Ureter (tissue), 1 donor: ENCODE measurements at regions not wholly inside any gene's neighbourhood (a gene's known extent, or its start where the extent isn't known, plus 50 kb on each side); places are given as distances from the start of the nearest gene placed in this dataset.

ENCODE experiments used
- DNase-seq: peaks from one replicate; pipeline ENCODE4 v3.0.0-alpha.2; 2020; ENCODE audit warnings: low spot score
- donor health status: DM: yes; HTN: yes; CAD: no.

DNA sequence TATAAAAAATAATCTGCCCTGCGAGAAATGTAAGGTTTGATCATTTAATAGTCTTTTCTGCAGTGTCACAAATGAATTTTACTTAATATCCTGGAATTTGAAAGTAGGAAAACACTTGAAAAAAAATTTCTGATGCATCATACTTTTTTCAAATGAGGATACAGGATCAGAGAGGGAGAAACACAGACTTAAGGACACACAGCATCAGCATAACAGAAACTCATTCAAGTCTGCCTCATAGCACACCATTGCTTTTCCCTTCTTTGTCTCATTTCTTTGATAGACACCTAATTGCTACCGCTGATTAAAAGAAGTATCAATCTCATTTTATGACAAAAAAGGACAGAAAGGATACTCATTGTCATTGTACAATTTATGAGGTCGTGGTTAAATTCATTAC lies 319.0 kb downstream of the TMEM114 start:
- no peak for DNase-seq

DNA sequence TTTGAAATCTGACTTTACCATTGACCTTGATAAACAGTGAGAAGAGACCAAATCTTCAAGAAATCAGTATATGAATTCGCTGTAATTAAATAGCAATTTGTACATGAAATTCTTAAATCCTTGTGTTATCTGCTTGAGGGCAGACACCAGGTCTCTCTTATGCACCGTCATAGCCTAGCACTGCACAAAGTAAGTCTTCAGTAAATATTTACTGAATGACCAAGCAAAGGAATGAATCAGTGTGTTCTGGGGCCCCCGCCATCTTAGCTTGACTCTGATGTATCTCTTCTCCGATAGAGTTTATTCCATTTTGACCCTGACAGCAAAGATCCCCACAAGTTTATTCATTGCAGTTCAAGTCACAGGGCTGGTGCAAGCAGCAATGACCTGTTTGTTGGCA lies 328.0 kb downstream of the TMEM114 start:
- DNase-seq: no peak

DNA sequence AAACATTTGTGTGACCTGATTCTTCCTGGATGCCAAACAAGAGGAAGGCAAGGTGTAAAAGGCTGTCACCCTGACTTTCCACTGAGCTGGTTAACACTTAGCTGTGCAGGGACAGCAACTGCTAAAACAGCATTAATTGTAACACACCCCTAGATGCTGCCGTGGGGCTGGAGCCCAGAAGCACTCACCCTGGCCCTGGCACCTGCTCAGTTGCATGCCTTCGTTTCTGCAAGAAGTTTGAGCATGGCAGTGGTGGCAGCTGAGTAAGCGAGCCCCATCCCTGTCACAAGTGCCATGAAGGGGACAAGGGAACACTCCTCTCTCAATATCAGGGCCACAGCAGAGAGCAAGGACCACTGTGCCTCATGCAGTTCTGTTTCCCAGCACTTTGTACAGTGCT lies 330.2 kb downstream of the TMEM114 start:
- DNase-seq: no peak

DNA sequence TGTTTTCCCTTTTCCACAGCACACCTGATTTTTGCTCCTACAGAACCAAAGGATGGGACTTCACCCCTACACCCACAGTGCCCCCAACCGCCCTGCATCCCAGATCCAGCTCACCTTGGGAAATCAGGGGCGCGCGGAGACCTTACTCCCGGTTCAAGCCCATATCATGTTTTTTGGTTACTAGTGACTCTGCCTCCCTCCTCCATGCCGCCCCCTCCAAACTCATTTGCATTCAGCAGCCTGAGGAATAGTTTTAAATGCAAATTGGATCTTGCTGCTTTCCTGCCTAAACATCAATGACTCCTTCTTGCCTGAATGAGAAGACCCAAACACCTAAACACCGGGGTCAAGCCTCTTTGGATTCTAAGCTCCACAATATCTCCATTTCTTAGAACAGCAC lies 331.8 kb downstream of the TMEM114 start:
- no peak for DNase-seq

DNA sequence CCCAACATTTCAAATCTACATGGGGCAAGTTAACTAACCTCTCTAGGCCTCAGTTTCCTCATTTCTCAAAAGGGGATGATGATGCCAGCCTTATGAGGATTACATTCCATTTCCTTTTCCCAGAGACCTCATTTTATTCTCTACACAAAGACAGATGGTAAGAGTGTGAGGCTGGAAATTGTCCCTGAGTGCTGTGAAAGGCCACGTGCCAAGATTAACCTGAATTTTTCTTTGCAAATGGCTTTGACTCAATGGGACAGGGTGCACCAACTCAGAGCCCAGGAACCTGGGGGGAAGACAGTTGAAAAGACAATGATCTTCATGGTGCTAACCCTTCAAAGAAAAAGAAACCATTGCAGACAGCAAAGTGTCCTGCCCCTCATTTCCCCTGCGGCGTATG lies 332.8 kb downstream of the TMEM114 start:
- DNase-seq: no peak

DNA sequence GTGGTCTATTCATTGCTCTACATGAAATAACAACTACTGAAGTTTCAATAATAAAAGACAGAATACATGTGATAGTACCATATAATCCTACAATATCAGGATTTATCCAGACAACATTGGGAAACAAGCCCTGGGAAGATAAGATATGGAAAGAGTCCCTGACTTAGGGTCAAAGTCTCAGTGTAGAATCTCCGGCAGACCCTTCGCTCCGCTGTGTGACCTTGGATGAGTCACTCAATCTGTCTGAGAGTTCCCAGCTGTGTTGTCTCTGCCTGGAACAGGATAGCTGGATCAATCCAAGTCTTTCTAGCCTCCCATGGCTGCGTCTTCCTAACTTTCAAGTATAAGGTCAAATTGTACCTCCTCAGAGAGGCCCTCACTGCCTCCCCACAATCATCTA lies 335.9 kb downstream of the TMEM114 start:
- DNase-seq: no peak

DNA sequence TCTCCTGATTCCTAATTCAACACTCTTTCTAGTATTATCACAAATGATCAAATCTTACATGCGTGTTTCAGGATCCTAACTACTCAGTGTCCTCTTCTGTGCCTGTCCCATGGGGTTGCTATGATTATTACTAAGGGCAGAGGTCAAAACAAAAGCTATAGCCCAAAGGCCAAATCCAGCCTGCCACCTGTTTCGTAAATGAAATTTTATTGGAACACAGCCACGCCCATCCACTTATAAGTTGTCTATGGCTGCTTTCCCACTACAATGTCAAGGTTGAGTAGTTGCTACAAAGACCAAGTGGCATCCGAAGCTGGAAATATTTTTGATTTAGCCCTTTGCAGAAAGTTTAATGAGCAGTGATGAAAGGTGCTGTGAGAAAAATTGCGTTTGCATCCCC lies 336.6 kb downstream of the TMEM114 start:
- no peak for DNase-seq

DNA sequence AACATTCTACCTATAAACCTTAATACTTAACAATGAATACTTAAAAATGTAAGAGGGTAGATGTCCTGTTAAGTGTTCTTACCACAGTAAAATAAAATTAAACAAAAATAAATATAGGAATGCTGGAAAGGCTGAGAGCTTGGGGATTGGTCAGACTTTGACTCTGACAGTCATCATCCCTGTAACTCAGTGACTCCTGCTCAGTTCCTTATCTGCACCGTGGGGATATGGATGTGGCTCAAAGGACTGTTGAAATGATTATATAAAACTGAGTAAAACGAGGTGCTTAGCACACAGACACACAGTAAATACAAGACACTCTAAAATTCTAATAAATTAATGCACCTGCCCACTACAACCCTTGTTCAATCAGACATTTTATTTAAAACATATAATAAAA lies 338.6 kb downstream of the TMEM114 start:
- no peak for DNase-seq

DNA sequence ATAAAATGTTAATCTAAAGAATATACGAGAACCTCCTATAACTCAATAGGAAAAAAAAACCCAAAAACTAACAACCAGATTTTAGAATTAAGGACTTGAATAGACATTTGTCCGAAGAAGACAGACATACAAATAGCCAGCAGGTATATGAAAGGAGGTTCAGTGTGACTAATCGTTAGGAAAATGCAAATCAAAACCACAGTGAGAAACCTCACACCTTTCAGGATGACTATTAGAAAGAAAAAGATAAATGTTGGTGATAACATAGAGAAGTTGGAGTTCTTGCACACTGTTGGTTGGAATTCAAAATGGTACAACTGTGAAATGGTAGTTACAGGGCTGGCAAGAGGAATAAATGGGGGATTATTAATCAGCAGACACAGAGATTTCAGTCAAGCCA lies 339.0 kb downstream of the TMEM114 start:
- DNase-seq: no peak

DNA sequence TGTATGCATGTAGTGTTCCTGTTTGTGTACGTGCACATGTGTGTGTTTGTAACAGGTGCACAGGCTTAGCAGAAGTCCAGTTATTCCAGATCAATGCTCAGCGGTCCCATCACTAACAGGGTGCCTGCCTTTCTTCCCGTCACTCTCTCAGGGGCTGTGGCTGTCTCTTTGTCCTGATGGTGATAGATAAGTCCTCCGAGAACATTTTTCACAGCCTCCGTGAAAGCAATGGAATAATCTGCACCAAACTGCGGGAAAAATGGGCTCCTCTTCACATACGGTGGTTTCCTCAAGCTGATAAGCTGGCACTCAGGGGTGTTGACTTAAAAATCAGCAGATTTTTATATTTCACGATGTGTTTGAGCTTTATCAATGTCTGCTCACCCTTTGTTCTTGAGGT lies 342.3 kb downstream of the TMEM114 start:
- no peak for DNase-seq

DNA sequence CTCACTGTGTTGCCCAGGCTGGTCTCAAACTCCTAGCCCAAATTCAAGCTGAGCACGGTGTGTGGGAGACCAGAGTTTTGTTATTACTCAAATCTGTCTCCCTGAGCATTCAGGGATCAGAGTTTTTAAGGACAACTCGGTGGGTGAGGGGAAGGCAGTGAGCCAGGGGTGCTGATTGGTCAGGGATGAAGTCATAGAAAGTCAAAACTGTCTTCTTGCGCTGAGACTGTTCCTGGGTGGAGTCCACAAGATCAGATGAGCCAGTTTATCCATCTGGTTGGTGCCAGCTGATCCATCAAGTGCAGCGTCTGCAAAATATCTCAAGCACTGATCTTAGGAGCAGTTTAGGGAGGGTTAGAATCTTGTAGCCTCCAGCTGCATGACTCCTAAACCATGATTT lies 346.3 kb downstream of the TMEM114 start:
- DNase-seq: no peak

DNA sequence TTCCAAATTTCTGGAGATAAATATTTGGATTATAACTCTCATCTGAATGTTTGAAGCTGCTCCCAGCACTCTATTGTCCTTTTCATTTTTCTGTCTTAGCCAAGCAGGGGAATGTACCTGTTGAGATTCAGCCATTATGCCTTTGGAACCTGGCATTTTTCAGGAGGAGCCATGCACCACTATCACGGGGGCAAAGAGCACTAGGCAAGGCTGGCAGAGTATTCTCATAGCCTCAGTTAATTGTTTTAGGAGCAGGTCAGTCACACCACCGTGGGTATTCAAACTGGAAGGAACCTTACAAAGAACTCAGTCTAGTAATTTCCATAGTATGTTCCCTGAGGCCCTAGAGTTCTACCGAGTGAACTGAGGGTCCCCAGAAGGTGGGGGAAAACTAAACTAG lies 348.9 kb downstream of the TMEM114 start:
- DNase-seq: no peak

DNA sequence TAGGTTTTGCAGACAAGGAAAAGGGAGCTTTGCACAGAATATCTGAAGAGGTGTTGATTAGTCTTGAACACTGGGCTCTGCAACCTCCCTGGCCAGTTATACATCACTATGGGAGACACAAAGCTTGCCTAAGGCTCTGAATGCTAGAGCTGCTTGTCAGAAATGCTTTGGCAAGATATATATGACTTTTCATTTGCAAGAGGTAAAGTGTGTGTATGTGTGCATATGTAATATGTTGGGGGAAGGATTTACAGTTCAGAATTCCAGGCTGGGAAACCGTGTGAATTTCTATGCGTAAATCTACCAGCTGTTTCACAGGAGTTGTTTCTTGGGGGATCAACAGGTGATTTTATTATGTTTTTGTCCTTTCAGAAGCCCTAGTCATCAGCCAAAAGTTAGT lies 350.9 kb downstream of the TMEM114 start:
- no peak for DNase-seq

DNA sequence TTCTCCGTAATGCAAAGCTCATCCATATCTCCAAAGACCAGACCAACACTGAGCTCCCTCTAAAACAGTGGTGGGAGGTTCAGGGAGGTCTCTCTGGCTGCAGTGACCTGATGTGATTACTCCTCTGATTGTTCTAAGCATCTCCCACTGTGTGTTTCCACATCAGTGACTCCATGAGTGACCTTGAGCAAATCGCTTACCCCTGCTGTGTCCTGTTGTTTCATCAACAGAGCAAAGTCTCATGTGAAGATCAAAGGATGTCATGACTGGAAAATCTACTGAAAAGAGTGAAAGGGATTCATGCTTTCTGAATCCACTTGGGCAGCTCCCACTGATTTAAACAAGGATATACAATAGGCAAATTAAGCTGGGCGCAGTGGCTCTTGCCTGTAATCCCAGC lies 352.9 kb downstream of the TMEM114 start:
- no peak for DNase-seq

DNA sequence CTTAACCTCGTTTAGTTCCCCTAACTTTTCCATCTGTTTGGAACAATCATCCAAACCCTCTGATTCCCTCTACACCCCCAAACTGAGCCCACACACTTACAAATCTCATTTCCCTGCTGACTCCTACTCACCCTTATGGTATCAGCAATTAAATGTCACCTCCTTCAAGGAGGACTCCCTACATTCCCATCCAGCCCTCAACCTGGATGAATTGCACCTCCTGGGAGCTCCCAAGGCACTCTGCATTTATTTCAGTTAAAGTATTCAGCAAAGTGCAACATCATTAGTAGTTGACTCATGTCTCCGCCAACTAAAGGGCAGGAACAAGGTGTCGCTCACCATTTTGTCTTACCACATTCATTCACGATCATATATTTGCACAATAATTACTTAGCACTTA lies 353.5 kb downstream of the TMEM114 start:
- no peak for DNase-seq

DNA sequence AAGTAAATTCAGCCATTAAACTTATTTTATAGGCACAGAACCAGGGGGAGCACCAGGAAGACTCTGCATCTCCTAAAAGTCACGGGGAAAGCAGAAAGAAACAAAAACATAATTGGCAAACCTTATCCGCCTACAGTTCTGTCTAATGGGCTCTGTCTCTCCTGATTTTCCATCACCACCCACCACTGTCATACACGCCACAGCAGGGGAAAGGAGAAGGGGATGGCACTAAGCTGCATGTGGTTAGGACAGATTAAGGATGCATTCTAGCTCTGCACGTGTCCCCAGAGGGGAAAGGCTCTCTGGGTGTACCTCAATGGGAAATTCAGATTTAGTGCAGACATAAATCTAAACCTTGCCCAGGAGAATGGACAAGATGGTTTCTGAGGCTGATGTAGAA lies 359.8 kb downstream of the TMEM114 start:
- no peak for DNase-seq

DNA sequence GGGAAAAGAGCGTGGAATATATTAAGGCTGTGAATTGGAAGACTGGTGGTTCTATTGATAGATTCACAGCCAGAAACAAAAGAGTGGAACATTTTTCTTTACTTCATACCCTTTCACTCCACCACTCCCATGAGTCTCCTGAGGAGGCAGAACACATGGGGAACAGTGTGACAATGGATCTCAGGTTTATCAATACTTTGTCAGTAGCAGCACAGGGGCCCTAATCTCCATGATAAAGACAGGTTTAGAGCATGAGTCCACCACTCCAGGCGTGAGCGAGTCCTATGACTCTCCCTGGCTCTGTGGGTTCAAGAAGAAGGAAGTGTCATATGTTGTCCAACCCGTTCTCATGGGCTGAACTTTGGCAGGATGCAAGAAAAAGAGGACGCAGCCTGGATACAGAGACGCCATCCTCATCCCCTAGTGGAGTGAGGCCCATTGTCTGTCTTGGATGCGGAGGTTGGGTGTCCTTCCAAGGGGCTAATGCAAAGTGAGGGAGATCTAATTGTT lies 361.2 kb downstream of the TMEM114 start:
- DNase-seq: no peak

DNA sequence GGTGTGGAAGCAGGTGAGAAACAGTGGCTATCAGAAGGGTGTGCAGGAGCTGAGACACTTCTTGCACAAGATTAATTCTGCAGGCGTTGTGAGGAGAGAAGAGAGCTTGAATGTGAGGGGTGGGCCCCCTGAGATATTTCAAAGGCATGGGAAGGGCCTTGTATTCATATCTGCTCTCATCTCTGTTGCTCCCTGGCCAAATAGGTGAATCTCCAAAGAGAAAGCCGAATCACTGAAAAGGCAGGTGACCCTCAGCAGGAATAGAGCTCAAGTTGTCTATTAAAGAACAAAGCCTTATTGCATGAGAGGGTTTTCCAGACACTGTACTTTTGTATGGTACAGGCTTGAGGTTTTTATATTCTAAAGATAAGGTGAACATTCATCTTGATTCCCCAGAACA lies 373.1 kb downstream of the TMEM114 start:
- DNase-seq: no peak

DNA sequence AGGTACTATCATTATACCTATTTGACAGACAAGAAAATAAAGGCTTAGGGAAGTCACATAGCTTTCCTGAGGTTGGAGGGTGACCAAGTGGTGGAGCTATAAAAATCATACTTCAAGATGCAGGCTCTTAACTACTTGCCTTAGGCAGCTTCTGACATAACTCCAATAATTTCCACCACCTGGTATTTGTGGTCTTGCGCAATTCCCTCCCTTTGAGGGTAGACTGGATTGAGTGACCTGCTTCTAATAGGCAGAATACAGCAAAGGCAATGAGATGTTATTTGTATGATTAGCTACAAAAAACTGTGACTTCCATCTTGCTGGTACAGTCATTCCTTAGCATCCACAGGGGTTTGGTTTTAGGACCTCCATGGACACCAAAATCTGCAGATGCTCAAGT lies 385.5 kb downstream of the TMEM114 start:
- no peak for DNase-seq

DNA sequence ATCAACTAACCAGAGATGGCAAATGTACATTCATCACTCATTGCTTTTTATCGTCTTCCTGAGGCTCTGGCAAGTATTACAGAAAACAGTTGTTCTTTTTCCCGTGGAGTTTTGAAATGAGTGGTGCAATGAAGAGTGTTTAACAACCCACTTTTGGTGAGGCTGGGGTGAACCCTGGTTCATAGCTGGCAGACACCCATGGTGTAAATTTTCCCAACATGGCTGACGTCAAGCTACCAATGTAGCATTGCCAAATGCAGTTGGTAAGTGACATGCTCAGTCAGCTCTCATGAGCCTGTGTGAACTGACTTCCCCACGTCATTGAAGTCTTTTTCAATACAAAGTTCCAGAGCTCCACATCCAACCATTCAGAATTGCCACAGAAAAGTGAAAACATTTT lies 386.2 kb downstream of the TMEM114 start:
- DNase-seq: no peak

DNA sequence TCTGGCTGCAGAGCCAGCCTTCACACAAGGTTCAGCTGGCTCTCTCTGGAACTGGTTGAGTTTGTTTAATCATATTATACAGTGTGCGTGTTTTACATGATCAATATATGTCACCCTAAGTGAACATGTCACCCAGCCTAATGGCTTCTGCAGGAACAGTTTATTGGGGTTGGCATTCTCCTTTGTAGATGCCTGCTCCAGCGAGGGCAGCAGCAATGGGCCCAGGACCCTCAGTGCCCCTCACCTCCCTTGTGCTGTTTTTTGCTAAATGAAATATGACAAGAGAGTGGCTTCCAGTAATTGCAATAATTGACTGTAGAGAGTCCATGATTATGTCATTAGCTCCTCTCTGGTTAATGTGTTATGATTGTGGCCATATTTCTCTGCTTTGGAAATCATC lies 387.2 kb downstream of the TMEM114 start:
- DNase-seq: no peak

DNA sequence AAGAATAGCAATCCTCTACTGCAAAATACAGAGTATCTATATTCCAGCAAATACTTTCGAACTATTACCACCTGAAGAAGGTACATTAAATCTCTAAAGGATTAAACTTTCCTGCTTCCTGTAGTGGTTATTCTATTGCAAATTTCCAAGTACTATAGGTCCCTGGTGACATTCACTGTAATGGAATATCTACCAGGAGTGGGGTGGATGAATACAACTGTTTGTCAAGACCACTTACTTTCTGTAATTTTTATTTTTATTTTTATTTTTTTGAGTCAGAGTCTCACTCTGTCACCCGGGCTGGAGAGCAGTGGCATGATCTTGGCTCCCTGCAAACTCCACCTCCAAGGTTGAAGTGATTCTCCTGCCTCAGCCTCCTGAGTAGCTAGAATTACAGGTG lies 389.5 kb downstream of the TMEM114 start:
- DNase-seq: no peak

DNA sequence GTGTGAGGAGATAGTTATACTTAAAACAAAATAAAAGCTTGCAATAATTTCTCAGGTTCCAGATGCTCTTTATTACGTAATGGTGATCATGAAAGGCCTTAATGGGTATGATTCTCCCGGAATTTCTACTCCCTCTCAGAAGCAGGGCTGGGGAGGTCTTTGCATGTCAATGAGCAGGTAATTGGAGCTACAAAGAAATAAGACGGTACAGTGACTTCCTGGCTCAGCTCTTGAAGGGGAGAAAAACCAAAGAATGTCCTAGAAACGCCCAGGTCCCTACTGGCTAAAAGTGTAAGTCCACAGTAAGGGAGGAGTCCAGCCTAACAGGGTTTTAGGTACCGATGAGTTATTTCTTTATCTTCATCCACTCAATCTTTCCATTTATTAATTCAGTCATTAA lies 390.9 kb downstream of the TMEM114 start:
- no peak for DNase-seq

DNA sequence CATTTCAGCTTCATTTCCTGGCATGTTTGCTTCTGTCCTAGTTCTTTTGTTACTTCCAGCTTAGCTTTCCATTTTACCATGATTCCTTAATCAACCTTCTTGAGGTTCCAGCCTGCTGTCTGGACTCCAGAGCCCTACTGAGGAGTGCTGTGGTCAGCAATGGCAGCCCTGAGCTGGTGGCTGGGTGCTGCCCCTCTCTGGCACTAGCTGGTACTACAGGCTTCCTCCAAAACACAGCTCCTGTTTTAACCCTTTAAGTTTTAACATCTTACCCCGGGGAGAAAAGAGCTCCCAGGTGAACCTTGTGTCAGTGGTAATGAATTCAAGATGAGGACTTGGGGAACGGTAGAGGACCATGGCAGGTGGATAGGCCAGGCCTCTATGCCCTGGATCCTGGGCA lies 395.5 kb downstream of the TMEM114 start:
- no peak for DNase-seq

DNA sequence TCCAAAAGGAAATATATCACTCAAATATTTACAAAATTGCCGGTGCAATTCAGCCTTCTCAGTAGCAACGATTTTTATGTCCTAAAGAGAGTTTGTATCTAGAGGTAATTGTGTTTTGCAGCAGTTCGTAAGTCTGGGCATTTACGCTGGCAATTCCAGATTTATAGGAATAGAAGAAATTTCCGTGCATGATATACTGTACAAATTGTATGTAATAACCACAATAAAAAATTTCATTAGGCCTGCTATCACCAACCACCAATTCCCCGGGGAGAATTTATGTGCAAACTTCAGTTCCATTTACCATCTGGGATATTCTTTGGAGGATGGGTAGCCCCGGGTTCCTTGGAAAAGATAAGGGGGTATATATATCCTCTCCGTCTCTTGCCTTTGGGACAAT lies 401.5 kb downstream of the TMEM114 start:
- DNase-seq: no peak
